ENCODE measurements at regions not wholly inside any gene's neighbourhood (a gene's known extent, or its start where the extent isn't known, plus 50 kb on each side); places are given as distances from the start of the nearest gene placed in this dataset.

DNA sequence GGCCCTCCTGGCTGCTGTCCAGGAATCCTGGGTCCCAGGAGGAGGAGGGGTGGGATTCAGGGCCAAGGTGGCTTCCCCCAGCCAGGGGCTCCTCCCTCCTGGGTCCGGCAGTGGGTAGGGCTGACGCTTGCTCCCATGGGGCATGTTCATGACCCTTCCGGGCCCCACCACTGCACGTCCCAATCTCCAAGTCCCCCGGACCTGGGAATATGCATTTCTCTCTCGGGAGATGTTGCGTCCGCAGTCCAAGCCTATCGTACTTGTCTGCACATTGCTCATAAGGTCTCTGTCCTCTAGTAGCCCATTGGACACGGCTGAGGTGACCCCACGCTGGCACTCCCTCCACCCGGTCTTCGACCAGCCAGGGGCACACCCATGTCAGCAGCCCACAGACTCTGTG, 192.3 kb downstream of the TEX29 start:
- Histone ChIP-seq H3K9me2 (replicated peaks; ENCODE audit: control insufficient read depth, low read length) (no peaks in the 10 kb centered on the region), H3F3A (ENCODE audit: control insufficient read depth, insufficient read depth) (no peaks in the 10 kb centered on the region), H3K4me1 (ENCODE audit: control insufficient read depth, low read length) (no peaks in the 10 kb centered on the region), H3K36me3 (ENCODE audit: control insufficient read depth, low read length) (no peaks in the 10 kb centered on the region), H3K4me3 (ENCODE audit: low read length) (no peak overlapping the region), H4K20me1 (ENCODE audit: control insufficient read depth, insufficient read depth, low read depth, low read length) (no peaks in the 10 kb centered on the region), H3K4me2 (ENCODE audit: low read length) (no peak overlapping the region), H3K79me2 (ENCODE audit: control insufficient read depth, low read length) (no peaks in the 10 kb centered on the region), H3K27ac (ENCODE audit: low read depth, low read length) (no peak overlapping the region), H3K9me3 (ENCODE audit: control insufficient read depth, insufficient read depth, low read length) (no peaks in the 10 kb centered on the region), H3K27me3 (ENCODE audit: control insufficient read depth, low read length) (no peaks in the 10 kb centered on the region)
- TF ChIP-seq, protein P1, sequence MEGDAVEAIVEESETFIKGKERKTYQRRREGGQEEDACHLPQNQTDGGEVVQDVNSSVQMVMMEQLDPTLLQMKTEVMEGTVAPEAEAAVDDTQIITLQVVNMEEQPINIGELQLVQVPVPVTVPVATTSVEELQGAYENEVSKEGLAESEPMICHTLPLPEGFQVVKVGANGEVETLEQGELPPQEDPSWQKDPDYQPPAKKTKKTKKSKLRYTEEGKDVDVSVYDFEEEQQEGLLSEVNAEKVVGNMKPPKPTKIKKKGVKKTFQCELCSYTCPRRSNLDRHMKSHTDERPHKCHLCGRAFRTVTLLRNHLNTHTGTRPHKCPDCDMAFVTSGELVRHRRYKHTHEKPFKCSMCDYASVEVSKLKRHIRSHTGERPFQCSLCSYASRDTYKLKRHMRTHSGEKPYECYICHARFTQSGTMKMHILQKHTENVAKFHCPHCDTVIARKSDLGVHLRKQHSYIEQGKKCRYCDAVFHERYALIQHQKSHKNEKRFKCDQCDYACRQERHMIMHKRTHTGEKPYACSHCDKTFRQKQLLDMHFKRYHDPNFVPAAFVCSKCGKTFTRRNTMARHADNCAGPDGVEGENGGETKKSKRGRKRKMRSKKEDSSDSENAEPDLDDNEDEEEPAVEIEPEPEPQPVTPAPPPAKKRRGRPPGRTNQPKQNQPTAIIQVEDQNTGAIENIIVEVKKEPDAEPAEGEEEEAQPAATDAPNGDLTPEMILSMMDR (IDR thresholded peaks at IDR 0.05; ENCODE audit: low read depth, low read length, poor library complexity, severe bottlenecking) = no peak
- no peak for TF ChIP-seq EZH2phosphoT487 (IDR thresholded peaks at IDR 0.05; ENCODE audit: borderline replicate concordance, low read length)

DNA sequence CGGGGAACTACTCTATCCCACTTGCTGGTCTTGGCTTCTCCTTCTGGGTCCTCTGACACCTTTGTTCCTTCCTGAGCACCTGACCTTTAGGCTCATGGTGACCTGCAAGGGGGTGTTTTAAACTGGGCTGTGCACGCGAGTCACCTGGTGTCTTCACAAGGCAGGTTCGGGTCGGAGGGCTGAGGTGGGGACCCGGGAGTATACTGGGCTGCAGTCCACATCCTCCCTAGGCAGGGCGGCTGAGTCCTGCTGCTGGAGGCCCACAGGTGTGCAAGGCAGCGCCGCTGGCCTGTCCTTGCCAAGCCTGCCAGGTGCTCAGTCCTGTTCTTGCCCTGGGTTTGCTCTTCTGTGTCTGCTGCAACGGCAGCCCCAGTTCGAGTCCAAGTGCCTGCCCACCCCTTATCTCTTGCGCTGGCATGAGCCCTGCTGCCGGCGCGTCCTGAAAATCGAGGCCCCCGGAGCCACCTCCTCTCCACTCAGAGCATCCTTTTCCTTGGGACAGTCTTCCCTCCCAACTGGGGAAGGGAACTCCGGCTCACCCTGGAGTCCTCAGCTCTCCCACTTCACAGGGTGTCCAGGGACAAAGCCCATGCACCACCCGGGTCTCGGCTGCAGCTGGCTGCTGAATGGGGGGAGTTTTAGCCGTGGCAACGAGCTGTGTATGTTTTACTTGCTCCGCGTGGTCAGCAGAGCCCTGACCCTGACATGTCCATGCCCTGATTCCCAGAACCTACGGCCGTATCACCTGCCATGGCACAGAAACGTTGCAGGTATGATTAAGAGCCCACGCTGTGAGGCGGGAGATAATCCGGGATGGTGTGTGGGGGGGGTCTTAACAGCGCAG, 193.5 kb downstream of the TEX29 start:
- H3K27me3 ChIP-seq (ENCODE audit: control insufficient read depth, low read length) = no peaks in the 10 kb centered on the region
- no peaks in the 10 kb centered on the region for H3K79me2 ChIP-seq (ENCODE audit: control insufficient read depth, low read length)
- no peak overlapping the region for H3K27ac ChIP-seq (ENCODE audit: low read depth, low read length)
- no peak overlapping the region for H3K4me2 ChIP-seq (ENCODE audit: low read length)
- no peaks in the 10 kb centered on the region for H3F3A ChIP-seq (ENCODE audit: control insufficient read depth, insufficient read depth)
- H3K9me3 ChIP-seq (ENCODE audit: control insufficient read depth, insufficient read depth, low read length) = no peaks in the 10 kb centered on the region
- H4K20me1 ChIP-seq (ENCODE audit: control insufficient read depth, insufficient read depth, low read depth, low read length) = no peaks in the 10 kb centered on the region
- no peaks in the 10 kb centered on the region for H3K36me3 ChIP-seq (ENCODE audit: control insufficient read depth, low read length)
- no peak overlapping the region for H3K4me3 ChIP-seq (ENCODE audit: low read length)
- no peak for TF ChIP-seq EZH2phosphoT487 (IDR thresholded peaks at IDR 0.05; ENCODE audit: borderline replicate concordance, low read length)
- TF ChIP-seq, protein P1 (IDR thresholded peaks at IDR 0.05; ENCODE audit: low read depth, low read length, poor library complexity, severe bottlenecking) = no peak
- H3K9me2 ChIP-seq (replicated peaks; ENCODE audit: control insufficient read depth, low read length) = no peaks in the 10 kb centered on the region
- no peaks in the 10 kb centered on the region for H3K4me1 ChIP-seq (ENCODE audit: control insufficient read depth, low read length)

GRCh38 chr13:111514610-111515306, 194.3 kb downstream of the TEX29 start:
- Histone ChIP-seq H3F3A (ENCODE audit: control insufficient read depth, insufficient read depth) (no peaks in the 10 kb centered on the region), H3K4me2 (ENCODE audit: low read length) (no peak overlapping the region), H3K79me2 (ENCODE audit: control insufficient read depth, low read length) (no peaks in the 10 kb centered on the region), H4K20me1 (ENCODE audit: control insufficient read depth, insufficient read depth, low read depth, low read length) (no peaks in the 10 kb centered on the region), H3K27ac (ENCODE audit: low read depth, low read length) (no peak overlapping the region), H3K9me3 (ENCODE audit: control insufficient read depth, insufficient read depth, low read length) (no peaks in the 10 kb centered on the region), H3K27me3 (ENCODE audit: control insufficient read depth, low read length) (no peaks in the 10 kb centered on the region), H3K4me1 (ENCODE audit: control insufficient read depth, low read length) (no peaks in the 10 kb centered on the region), H3K4me3 (ENCODE audit: low read length) (no peak overlapping the region), H3K36me3 (ENCODE audit: control insufficient read depth, low read length) (no peaks in the 10 kb centered on the region), H3K9me2 (replicated peaks; ENCODE audit: control insufficient read depth, low read length) (no peaks in the 10 kb centered on the region)
- TF ChIP-seq, protein P1 (IDR thresholded peaks at IDR 0.05; ENCODE audit: low read depth, low read length, poor library complexity, severe bottlenecking) = no peak
- TF ChIP-seq EZH2phosphoT487 (IDR thresholded peaks at IDR 0.05; ENCODE audit: borderline replicate concordance, low read length) = no peak

All from DOHH2 (cell line).